ENCODE measurements at regions not wholly inside any gene's neighbourhood (a gene's known extent, or its start where the extent isn't known, plus 50 kb on each side); places are given as distances from the start of the nearest gene placed in this dataset.

- TF ChIP-seq POLR2A (IDR thresholded peaks at IDR 0.05; ENCODE audit: low read length) (no peak), GATA1 (IDR thresholded peaks at IDR 0.05; ENCODE audit: low read depth, low read length) (no peak)
These were observed 454.1 kb downstream of the SOX9 start for GRCh38 chr17:72574675-72575510.
